CD4-positive, alpha-beta T cell treated with Interleukin-1 beta for 1 hour (primary cell): ENCODE measurements at regions not wholly inside any gene's neighbourhood (a gene's known extent, or its start where the extent isn't known, plus 50 kb on each side); places are given as distances from the start of the nearest gene placed in this dataset.

Source experiments
- DNase-seq, 2 donors: peaks; one replicate each; pipeline ENCODE4 v3.0.0-alpha.2; 2020 to 2022

GRCh38 chr10:130781623-130782022 lies 529.9 kb downstream of the TCERG1L start:
- DNase-seq, result no peak

- no peak for DNase-seq
Observed at GRCh38 chr10:130782467-130782866, 529.1 kb downstream of the TCERG1L start.

- no peak for DNase-seq
Observed at GRCh38 chr10:130784326-130784725, 527.2 kb downstream of the TCERG1L start.

GRCh38 chr10:130786365-130786966 lies 525.1 kb downstream of the TCERG1L start:
- no peak for DNase-seq

GRCh38 chr10:130787243-130787642 lies 524.3 kb downstream of the TCERG1L start:
- no peak for DNase-seq

GRCh38 chr10:130787821-130788220 lies 523.7 kb downstream of the TCERG1L start:
- no peak for DNase-seq

GRCh38 chr10:130790339-130790738 lies 521.2 kb downstream of the TCERG1L start:
- DNase-seq, result no peak

GRCh38 chr10:130792096-130792845 lies 519.2 kb downstream of the TCERG1L start:
- no peak for DNase-seq

GRCh38 chr10:130795819-130796218 lies 515.7 kb downstream of the TCERG1L start:
- DNase-seq, result no peak

- DNase-seq, result no peak
Observed at GRCh38 chr10:130799532-130799931, 512.0 kb downstream of the TCERG1L start.

- DNase-seq, result no peak
Observed at GRCh38 chr10:130800281-130800680, 511.2 kb downstream of the TCERG1L start.

- DNase-seq, result no peak
Observed at GRCh38 chr10:130801276-130801675, 510.2 kb downstream of the TCERG1L start.

GRCh38 chr10:130801784-130802183 lies 509.7 kb downstream of the TCERG1L start:
- no peak for DNase-seq

- no peak for DNase-seq
Observed at GRCh38 chr10:130802301-130802700, 509.2 kb downstream of the TCERG1L start.

- no peak for DNase-seq
Observed at GRCh38 chr10:130804281-130804680, 507.2 kb downstream of the TCERG1L start.

- DNase-seq, result no peak
Observed at GRCh38 chr10:130804778-130805634, 506.5 kb downstream of the TCERG1L start.

GRCh38 chr10:130805635-130806030 lies 505.9 kb downstream of the TCERG1L start:
- DNase-seq, result no peak

GRCh38 chr10:130806426-130806825 lies 505.1 kb downstream of the TCERG1L start:
- DNase-seq, result no peak

- no peak for DNase-seq
Observed at GRCh38 chr10:130807096-130807495, 504.4 kb downstream of the TCERG1L start.

GRCh38 chr10:130807721-130808120 lies 503.8 kb downstream of the TCERG1L start:
- DNase-seq, result no peak

- DNase-seq, result no peak
Observed at GRCh38 chr10:130808243-130808642, 503.3 kb downstream of the TCERG1L start.

GRCh38 chr10:130808686-130809085 lies 502.8 kb downstream of the TCERG1L start:
- no peak for DNase-seq

- no peak for DNase-seq
Observed at GRCh38 chr10:130809181-130809580, 502.3 kb downstream of the TCERG1L start.
